Neuronal stem cell (in vitro differentiated cells): ENCODE measurements at regions not wholly inside any gene's neighbourhood (a gene's known extent, or its start where the extent isn't known, plus 50 kb on each side); places are given as distances from the start of the nearest gene placed in this dataset.

Source experiments
- DNase-seq: peaks from one replicate; pipeline ENCODE4 v3.0.0-alpha.2; 2013; ENCODE audit warnings: low spot score
- H2AFZ ChIP-seq: one replicate; pipeline ENCODE4 v1.6.1; 2013; ENCODE audit warnings: mild to moderate bottlenecking, low read length, inconsistent platforms
- H2AK5ac ChIP-seq: 2 replicates; pipeline ENCODE4 v1.6.1; 2013; ENCODE audit warnings: low read depth, mild to moderate bottlenecking, inconsistent platforms, low read length, moderate library complexity, mixed read lengths
- H2BK120ac ChIP-seq: 2 replicates; pipeline ENCODE4 v1.6.1; 2013; ENCODE audit warnings: low read depth, mild to moderate bottlenecking, inconsistent platforms, low read length, moderate library complexity, mixed read lengths
- H2BK12ac ChIP-seq: one replicate; pipeline ENCODE4 v1.6.1; 2013; ENCODE audit warnings: low read length, inconsistent platforms
- H2BK15ac ChIP-seq: 2 replicates; pipeline ENCODE4 v1.6.1; 2013; ENCODE audit warnings: mild to moderate bottlenecking, low read length, inconsistent platforms, mixed read lengths
- H2BK5ac ChIP-seq: one replicate; pipeline ENCODE4 v1.6.1; 2013; ENCODE audit warnings: inconsistent platforms, mild to moderate bottlenecking, low read length, moderate library complexity
- H3K14ac ChIP-seq: one replicate; pipeline ENCODE4 v1.6.1; 2013; ENCODE audit warnings: low read length, inconsistent platforms
- H3K18ac ChIP-seq: 2 replicates; pipeline ENCODE4 v1.6.1; 2013; ENCODE audit warnings: low read length, inconsistent platforms
- H3K23ac ChIP-seq: 2 replicates; pipeline ENCODE4 v1.6.1; 2013; ENCODE audit warnings: low read depth, mild to moderate bottlenecking, mixed read lengths, low read length, inconsistent platforms; ENCODE audit not compliant: poor library complexity
- H3K27ac ChIP-seq: replicated peaks from 3 replicates; pipeline ENCODE4 v1.5.1; 2013; ENCODE audit warnings: low read length, inconsistent platforms
- H3K27me3 ChIP-seq, 3 experiments: 2 replicates each; pipeline ENCODE4 v1.6.1; 2013; ENCODE audit warnings: low read length in 3 of 3, mild to moderate bottlenecking in 2 of 3, inconsistent platforms in 1 of 3, low read depth in 1 of 3, mixed read lengths in 1 of 3, moderate library complexity in 1 of 3; ENCODE audit not compliant: control insufficient read depth in 3 of 3, insufficient read depth in 3 of 3
- H3K36me3 ChIP-seq, 2 donors: replicated peaks in 1 of 2; 2 replicates each; pipeline ENCODE4 v1.6.1; 2013; ENCODE audit warnings: low read length in 2 of 2; ENCODE audit not compliant: control insufficient read depth in 2 of 2, insufficient read depth in 2 of 2
- H3K4ac ChIP-seq: 2 replicates; pipeline ENCODE4 v1.6.1; 2013; ENCODE audit warnings: inconsistent platforms, mild to moderate bottlenecking, low read length, moderate library complexity
- H3K4me1 ChIP-seq, 2 donors: 1 replicate in 1 of 2; 2 replicates in 1 of 2; pipeline ENCODE4 v1.6.1; 2013; ENCODE audit warnings: low read length in 2 of 2, low read depth in 1 of 2; ENCODE audit not compliant: control insufficient read depth in 2 of 2, insufficient read depth in 1 of 2
- H3K4me2 ChIP-seq: one replicate; pipeline ENCODE4 v1.6.1; 2013; ENCODE audit warnings: mild to moderate bottlenecking, low read length, inconsistent platforms; ENCODE audit not compliant: insufficient read depth, poor library complexity, severe bottlenecking
- H3K4me3 ChIP-seq, 2 donors: 2 replicates each; pipeline ENCODE4 v1.5.1; 2013; ENCODE audit warnings: low read length in 2 of 2, mild to moderate bottlenecking in 2 of 2, inconsistent platforms in 1 of 2, moderate library complexity in 1 of 2
- H3K79me1 ChIP-seq: one replicate; pipeline ENCODE4 v1.6.1; 2013; ENCODE audit warnings: low read depth, mild to moderate bottlenecking, inconsistent platforms, low read length, moderate library complexity
- H3K9ac ChIP-seq: one replicate; pipeline ENCODE4 v1.6.1; 2013; ENCODE audit warnings: mild to moderate bottlenecking, low read depth, low read length, inconsistent platforms; ENCODE audit not compliant: poor library complexity
- H3K9me3 ChIP-seq, 2 donors: replicated peaks in 1 of 2; 2 replicates each; pipeline versions ENCODE3 to v1.6.1; 2013; ENCODE audit warnings: low read length in 2 of 2, mild to moderate bottlenecking in 2 of 2, inconsistent platforms in 1 of 2, low read depth in 1 of 2, mixed read lengths in 1 of 2, moderate library complexity in 1 of 2; ENCODE audit not compliant: control insufficient read depth in 2 of 2, insufficient read depth in 1 of 2
- H4K8ac ChIP-seq: one replicate; pipeline ENCODE4 v1.6.1; 2013; ENCODE audit warnings: low read depth, mild to moderate bottlenecking, inconsistent platforms, low read length, moderate library complexity
- H4K91ac ChIP-seq: one replicate; pipeline ENCODE4 v1.6.1; 2013; ENCODE audit warnings: low read length, low read depth, mild to moderate bottlenecking, inconsistent platforms; ENCODE audit not compliant: poor library complexity
- WGBS, 2 donors: extraction: QIAGEN DNeasy Blood & Tissue Kit; methylation state at CpG; one replicate each; pipeline ENCODE4 v1.1.7; 2013; ENCODE audit warnings: missing lambda C conversion rate in 2 of 2, mixed read lengths in 1 of 2; ENCODE audit not compliant: insufficient read length in 2 of 2, insufficient replicate concordance in 1 of 2; ENCODE audit errors: extremely low coverage in 2 of 2; 5-methylcytosine and 5-hydroxymethylcytosine counted together

DNA sequence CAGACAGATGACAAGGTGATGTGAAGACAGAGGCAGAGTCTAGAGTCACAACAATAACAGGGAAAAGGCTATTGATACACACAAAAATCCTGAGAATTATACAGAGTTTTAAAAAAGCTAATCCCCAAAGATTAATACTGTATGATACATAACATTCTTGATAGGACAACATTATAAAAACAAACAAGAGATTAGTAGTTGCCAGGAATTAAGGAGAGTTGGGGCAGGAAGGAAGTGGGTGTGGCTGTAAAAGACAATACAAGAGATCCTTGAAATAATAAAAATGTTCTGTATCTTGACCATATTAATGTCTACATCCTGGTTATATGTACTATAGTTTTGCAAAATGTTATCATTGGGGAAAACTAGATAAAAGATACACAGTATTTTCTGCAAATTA is 309.5 kb upstream of the PMFBP1 start:
- H2BK12ac ChIP-seq: no peak overlapping the region
- H3K79me1 ChIP-seq: no peaks in the 10 kb centered on the region
- no peak overlapping the region for H2AK5ac ChIP-seq
- no peaks in the 10 kb centered on the region for H3K36me3 ChIP-seq
- H3K4me2 ChIP-seq: no peak overlapping the region
- H3K4me1 ChIP-seq: no peaks in the 10 kb centered on the region
- H3K4me3 ChIP-seq: no peak overlapping the region
- no peak overlapping the region for H3K23ac ChIP-seq
- H3K14ac ChIP-seq: no peak overlapping the region
- no peak overlapping the region for H2BK5ac ChIP-seq
- H3K27ac ChIP-seq: no peak overlapping the region
- no peak overlapping the region for H2AFZ ChIP-seq
- no peaks in the 10 kb centered on the region for H3K9me3 ChIP-seq
- H3K9ac ChIP-seq: no peak overlapping the region
- H3K27me3 ChIP-seq: no peaks in the 10 kb centered on the region
- no peak overlapping the region for H3K18ac ChIP-seq
- no peak for DNase-seq
- no peak overlapping the region for H3K4ac ChIP-seq
- no peak overlapping the region for H4K91ac ChIP-seq
- no peak overlapping the region for H2BK120ac ChIP-seq
- no peak overlapping the region for H4K8ac ChIP-seq
- no peak overlapping the region for H2BK15ac ChIP-seq

- H4K91ac ChIP-seq: no peak overlapping the region
- H3K9me3 ChIP-seq: no peaks in the 10 kb centered on the region
- H2AFZ ChIP-seq: no peak overlapping the region
- no peak overlapping the region for H3K23ac ChIP-seq
- no peak overlapping the region for H2BK12ac ChIP-seq
- no peak overlapping the region for H2BK5ac ChIP-seq
- no peak overlapping the region for H3K27ac ChIP-seq
- no peak overlapping the region for H3K4ac ChIP-seq
- no peaks in the 10 kb centered on the region for H3K4me1 ChIP-seq
- H3K14ac ChIP-seq: no peak overlapping the region
- no peak overlapping the region for H3K4me3 ChIP-seq
- no peak for DNase-seq
- no peaks in the 10 kb centered on the region for H3K27me3 ChIP-seq
- no peak overlapping the region for H2BK120ac ChIP-seq
- no peak overlapping the region for H3K4me2 ChIP-seq
- no peak overlapping the region for H4K8ac ChIP-seq
- no peak overlapping the region for H3K18ac ChIP-seq
- no CpG with 5 or more reads among the region's 2 CpGs for WGBS, 2 donors
- H3K79me1 ChIP-seq: no peaks in the 10 kb centered on the region
- no peak overlapping the region for H2AK5ac ChIP-seq
- H2BK15ac ChIP-seq: no peak overlapping the region
- no peaks in the 10 kb centered on the region for H3K36me3 ChIP-seq
- no peak overlapping the region for H3K9ac ChIP-seq
Measured at GRCh38 chr16:72480911-72481310, 309.0 kb upstream of the PMFBP1 start.

DNA sequence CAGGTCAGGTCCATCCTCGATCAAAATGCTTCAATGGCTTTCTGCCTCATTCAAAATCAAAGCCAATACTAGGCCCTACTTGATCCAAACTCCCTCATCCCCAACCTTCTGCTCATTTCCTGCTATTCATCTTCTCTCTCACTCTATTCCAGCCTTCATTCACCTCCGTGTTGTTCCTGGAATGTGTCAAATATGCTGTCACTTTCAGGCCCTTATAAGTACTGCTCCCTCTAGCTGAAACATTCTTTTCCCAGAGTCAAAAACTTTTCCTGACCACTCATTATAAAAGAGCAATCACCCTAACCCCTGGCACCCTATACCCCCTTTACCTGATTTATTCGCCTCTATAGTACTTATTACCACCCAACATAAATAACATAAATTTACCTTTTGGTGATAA is 303.7 kb upstream of the PMFBP1 start:
- WGBS, 2 donors: 100% methylated on average over 1 of the region's 3 CpGs; no CpG with 5 or more reads in 1 of the 2 donors
- Histone ChIP-seq H3K9me3 (no peaks in the 10 kb centered on the region), H3K79me1 (no peaks in the 10 kb centered on the region), H3K4ac (no peak overlapping the region), H3K14ac (no peak overlapping the region), H3K27ac (no peak overlapping the region), H3K18ac (no peak overlapping the region), H2BK15ac (no peak overlapping the region), H3K27me3 (no peaks in the 10 kb centered on the region), H3K4me3 (no peak overlapping the region), H3K36me3 (no peaks in the 10 kb centered on the region), H3K9ac (no peak overlapping the region), H3K4me1 (peaks cover 4 to 5% of the 10 kb centered on the region in 2 donors), H2BK12ac (no peak overlapping the region), H2AFZ (no peak overlapping the region), H2BK5ac (no peak overlapping the region), H2AK5ac (no peak overlapping the region), H3K4me2 (no peak overlapping the region), H4K91ac (no peak overlapping the region), H3K23ac (no peak overlapping the region), H4K8ac (no peak overlapping the region), H2BK120ac (no peak overlapping the region)
- no peak for DNase-seq

DNA sequence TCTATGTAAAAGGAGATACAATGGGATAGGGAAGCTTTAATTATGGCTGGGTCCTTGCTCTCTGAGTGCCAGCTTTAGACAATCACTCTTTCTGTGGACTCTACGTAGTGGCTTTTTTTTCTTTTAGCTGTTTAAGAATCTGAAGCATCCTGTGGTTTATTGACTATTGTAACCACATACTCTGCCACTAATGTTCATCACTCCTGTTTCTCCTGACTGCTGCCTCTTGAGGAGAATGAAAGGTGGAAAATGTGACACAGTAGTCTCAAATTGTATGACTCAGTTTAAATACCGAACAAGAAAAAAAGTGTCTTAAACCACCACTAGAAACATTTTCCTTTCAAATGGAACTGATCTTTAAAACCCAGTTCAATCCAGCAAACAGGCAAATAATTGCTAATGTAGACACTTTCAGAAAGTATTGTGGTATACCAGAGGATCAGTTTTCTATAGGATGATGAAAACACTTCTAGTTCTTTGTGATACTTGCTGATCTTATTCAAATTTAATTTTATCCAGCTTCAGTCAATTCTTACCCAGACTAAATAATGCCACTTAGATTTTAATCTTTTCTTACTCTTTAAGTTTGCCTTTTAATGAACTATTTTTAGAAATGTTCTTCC is 302.7 kb upstream of the PMFBP1 start:
- H3K18ac ChIP-seq: no peak overlapping the region
- no peak overlapping the region for H3K4ac ChIP-seq
- no peak overlapping the region for H2BK15ac ChIP-seq
- H2BK120ac ChIP-seq: no peak overlapping the region
- no peak overlapping the region for H3K14ac ChIP-seq
- no peak overlapping the region for H2AFZ ChIP-seq
- H2BK12ac ChIP-seq: no peak overlapping the region
- H4K91ac ChIP-seq: no peak overlapping the region
- no peak overlapping the region for H2BK5ac ChIP-seq
- H3K79me1 ChIP-seq: no peaks in the 10 kb centered on the region
- no peak overlapping the region for H3K27ac ChIP-seq
- no peak for DNase-seq
- no peak overlapping the region for H3K9ac ChIP-seq
- no peak overlapping the region for H3K4me3 ChIP-seq
- no peak overlapping the region for H2AK5ac ChIP-seq
- no peaks in the 10 kb centered on the region for H3K9me3 ChIP-seq
- H3K27me3 ChIP-seq: no peaks in the 10 kb centered on the region
- peaks cover 8 to 13% of the 10 kb centered on the region in 2 donors for H3K4me1 ChIP-seq
- H4K8ac ChIP-seq: no peak overlapping the region
- H3K36me3 ChIP-seq: no peaks in the 10 kb centered on the region
- no CpG with 5 or more reads among the region's 2 CpGs for WGBS, 2 donors
- no peak overlapping the region for H3K4me2 ChIP-seq
- no peak overlapping the region for H3K23ac ChIP-seq
